ENCODE measurements at regions not wholly inside any gene's neighbourhood (a gene's known extent, or its start where the extent isn't known, plus 50 kb on each side); places are given as distances from the start of the nearest gene placed in this dataset.
"Not testable (repeated sequence)": the region's sequence is repeated elsewhere in the genome, so short reads cannot be mapped to it uniquely, and the experiment has no call there.

DNA sequence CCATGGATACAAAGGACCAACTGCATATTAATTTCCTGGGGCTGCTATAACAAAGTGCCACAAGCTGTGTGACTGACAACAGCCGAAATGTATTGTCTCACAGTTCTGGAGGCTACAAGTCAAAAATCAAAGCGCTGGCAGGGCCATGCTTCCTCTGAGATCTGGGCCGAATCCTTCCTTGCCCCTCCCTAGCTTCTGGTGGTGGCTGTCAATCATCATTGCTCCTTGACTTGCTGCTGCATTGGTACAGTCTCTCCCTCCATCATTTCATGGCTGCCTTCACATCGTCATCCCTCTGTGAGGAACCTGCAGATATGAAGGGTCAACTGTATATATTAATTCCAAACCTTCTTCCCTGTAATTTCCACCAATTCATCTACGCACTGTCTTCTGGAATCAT, 118.3 kb downstream of the EXOC5 start:
- intact Hi-C loops (cut with DNase I), result no loop called here
- no peaks in the 10 kb centered on the region for H3K27me3 ChIP-seq
- no peak for DNase-seq
- H3K4me3 ChIP-seq, result no peak overlapping the region
- no peak overlapping the region for H3K27ac ChIP-seq
- H3K4me1 ChIP-seq, result no peaks in the 10 kb centered on the region
- H3K9ac ChIP-seq (ENCODE audit: low read depth in 2 of 2, low read length in 2 of 2), result no peak overlapping the region
- H3K36me3 ChIP-seq, result no peaks in the 10 kb centered on the region
- TF ChIP-seq, protein P1, sequence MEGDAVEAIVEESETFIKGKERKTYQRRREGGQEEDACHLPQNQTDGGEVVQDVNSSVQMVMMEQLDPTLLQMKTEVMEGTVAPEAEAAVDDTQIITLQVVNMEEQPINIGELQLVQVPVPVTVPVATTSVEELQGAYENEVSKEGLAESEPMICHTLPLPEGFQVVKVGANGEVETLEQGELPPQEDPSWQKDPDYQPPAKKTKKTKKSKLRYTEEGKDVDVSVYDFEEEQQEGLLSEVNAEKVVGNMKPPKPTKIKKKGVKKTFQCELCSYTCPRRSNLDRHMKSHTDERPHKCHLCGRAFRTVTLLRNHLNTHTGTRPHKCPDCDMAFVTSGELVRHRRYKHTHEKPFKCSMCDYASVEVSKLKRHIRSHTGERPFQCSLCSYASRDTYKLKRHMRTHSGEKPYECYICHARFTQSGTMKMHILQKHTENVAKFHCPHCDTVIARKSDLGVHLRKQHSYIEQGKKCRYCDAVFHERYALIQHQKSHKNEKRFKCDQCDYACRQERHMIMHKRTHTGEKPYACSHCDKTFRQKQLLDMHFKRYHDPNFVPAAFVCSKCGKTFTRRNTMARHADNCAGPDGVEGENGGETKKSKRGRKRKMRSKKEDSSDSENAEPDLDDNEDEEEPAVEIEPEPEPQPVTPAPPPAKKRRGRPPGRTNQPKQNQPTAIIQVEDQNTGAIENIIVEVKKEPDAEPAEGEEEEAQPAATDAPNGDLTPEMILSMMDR (IDR thresholded peaks at IDR 0.05), result no peak
- no peaks in the 10 kb centered on the region for H3K9me3 ChIP-seq

DNA sequence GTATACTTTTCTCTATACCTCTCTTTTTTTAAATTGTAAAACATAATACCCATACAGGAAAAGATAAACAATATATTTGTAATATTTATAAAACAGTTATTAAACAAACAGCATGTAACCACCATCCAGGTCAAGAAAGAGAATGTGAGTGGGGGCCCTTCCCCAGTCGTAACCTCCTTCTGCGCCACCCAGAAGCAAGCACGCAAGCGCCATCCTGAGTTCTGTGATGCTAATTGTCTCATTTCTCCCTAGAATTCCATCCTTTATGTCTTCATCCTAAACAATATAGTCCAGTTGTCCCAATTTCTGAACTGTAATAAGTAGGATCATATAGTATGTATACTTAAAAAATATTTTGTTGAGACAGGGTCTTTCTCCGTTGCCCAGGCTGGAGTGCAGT, 129.5 kb downstream of the EXOC5 start:
- H3K4me1 ChIP-seq, result no peaks in the 10 kb centered on the region
- no peak overlapping the region for H3K9ac ChIP-seq (ENCODE audit: low read depth in 2 of 2, low read length in 2 of 2)
- no peak for DNase-seq
- TF ChIP-seq, protein P1 (IDR thresholded peaks at IDR 0.05), result no peak
- no peaks in the 10 kb centered on the region for H3K27me3 ChIP-seq
- no peak overlapping the region for H3K27ac ChIP-seq
- no peaks in the 10 kb centered on the region for H3K9me3 ChIP-seq
- no peak overlapping the region for H3K4me3 ChIP-seq
- no peaks in the 10 kb centered on the region for H3K36me3 ChIP-seq
- intact Hi-C loops (cut with DNase I), result no loop called here

DNA sequence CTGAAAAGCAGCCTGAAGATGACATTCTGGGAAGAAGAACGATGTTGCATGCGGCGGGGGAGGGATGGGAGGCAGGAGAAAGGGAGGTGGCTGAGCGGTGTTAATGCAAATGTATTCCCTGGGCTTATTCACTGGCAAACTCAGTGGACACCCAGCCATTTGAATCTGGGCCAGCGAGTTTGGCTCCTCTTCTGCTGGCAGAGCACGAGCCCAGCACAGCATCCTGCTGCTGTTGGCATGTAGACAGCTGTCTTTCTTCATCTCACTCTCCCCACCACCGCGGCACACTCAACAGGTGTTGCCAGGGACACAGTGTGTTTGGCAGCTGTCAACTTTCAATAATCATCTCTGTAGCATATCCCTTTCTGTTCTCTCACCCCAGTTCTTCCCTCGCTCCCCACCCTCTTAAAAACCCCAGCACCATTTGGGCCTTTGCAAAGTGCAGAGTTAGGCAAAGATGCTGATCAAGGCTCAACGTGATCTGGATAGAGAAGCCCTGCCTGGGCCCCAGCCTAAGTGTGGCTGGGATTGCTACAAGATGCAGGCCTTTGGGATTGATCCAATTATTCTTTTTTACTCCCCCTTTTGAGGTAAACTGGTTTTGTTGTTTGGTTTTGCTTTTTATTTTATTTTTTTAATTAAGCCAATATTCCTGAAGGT, 131.9 kb downstream of the EXOC5 start:
- intact Hi-C loops (cut with DNase I), result no loop called here

DNA sequence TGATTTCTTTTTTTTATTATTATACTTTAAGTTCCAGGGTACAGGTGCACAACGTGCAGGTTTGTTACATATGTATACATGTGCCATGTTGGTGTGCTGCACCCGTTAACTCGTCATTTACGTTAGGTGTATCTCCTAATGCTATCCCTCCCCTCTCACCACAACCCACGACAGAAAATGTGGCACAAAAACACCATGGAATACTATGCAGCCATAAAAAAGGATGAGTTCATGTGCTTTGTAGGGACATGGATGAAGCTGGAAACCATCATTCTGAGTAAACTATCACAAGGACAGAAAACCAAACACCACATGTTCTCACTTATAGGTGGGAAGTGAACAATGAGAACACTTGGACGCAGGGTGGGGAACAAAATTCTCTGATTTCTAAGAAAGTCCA, 140.9 kb downstream of the EXOC5 start:
- H3K9ac ChIP-seq (ENCODE audit: low read depth in 2 of 2, low read length in 2 of 2); H3K36me3 ChIP-seq; DNase-seq; intact Hi-C loops (cut with DNase I); H3K4me1 ChIP-seq; H3K27me3 ChIP-seq; H3K27ac ChIP-seq; H3K4me3 ChIP-seq; H3K9me3 ChIP-seq: not testable (repeated sequence)

More for the DNA sequence above, 131.9 kb downstream of the EXOC5 start:
- H3K27me3 ChIP-seq, result no peaks in the 10 kb centered on the region
- no peak overlapping the region for H3K9ac ChIP-seq (ENCODE audit: low read depth in 2 of 2, low read length in 2 of 2)
- no peak overlapping the region for H3K4me3 ChIP-seq
- no peaks in the 10 kb centered on the region for H3K36me3 ChIP-seq
- TF ChIP-seq, protein P1 (IDR thresholded peaks at IDR 0.05), result no peak
- no peak overlapping the region for H3K27ac ChIP-seq
- no peaks in the 10 kb centered on the region for H3K9me3 ChIP-seq
- DNase-seq, result no peak
- no peaks in the 10 kb centered on the region for H3K4me1 ChIP-seq

DNA sequence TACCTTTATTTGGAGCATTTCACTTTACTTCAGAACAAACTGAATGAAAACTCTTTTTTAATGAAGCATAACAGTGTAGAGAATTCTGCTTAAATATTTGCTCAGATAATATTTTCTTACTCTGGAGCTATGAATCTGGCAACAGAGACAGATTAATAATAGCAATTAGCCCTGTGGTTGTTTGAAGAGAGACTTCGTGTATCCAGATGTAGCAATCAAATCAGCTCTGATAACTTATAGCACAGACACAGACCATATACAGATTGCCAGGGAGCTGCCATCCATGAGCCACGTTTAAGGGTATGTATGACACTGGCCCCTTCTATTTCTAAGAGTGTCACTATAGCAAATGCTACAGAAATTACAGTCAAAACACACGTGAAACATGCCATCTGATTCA, 146.6 kb downstream of the EXOC5 start:
- no peaks in the 10 kb centered on the region for H3K27me3 ChIP-seq
- H3K36me3 ChIP-seq, result no peaks in the 10 kb centered on the region
- H3K9me3 ChIP-seq, result no peaks in the 10 kb centered on the region
- intact Hi-C loops (cut with DNase I), result no loop called here
- no peaks in the 10 kb centered on the region for H3K4me1 ChIP-seq
- TF ChIP-seq, protein P1 (IDR thresholded peaks at IDR 0.05), result no peak
- no peak overlapping the region for H3K9ac ChIP-seq (ENCODE audit: low read depth in 2 of 2, low read length in 2 of 2)
- DNase-seq, result no peak
- no peak overlapping the region for H3K27ac ChIP-seq
- H3K4me3 ChIP-seq, result no peak overlapping the region

GRCh38 chr14:57112072-57112807, 156.5 kb downstream of the EXOC5 start:
- H3K4me1 ChIP-seq; H3K9ac ChIP-seq (ENCODE audit: low read depth in 2 of 2, low read length in 2 of 2); H3K36me3 ChIP-seq; H3K9me3 ChIP-seq; H3K27me3 ChIP-seq; H3K27ac ChIP-seq; H3K4me3 ChIP-seq; intact Hi-C loops (cut with DNase I): not testable (repeated sequence)
- DNase-seq, result peak; percentile 21

DNA sequence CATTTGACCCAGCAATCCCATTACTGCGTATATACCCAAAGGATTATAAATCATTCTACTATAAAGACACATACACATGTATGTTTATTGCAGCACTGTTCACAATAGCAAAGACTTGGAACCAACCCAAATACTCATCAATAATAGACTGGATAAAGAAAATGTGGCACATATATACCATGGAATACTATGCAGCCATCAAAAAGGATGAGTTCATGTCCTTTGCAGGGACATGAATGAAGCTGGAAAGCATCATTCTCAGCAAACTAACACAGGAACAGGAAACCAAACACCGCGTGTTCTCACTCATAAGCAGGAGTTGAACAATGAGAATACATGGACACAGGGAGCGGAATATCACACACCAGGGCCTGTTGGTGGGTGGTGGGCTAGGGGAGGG, 158.3 kb downstream of the EXOC5 start:
- H3K27me3 ChIP-seq; H3K4me1 ChIP-seq; intact Hi-C loops (cut with DNase I); H3K9ac ChIP-seq (ENCODE audit: low read depth in 2 of 2, low read length in 2 of 2); H3K4me3 ChIP-seq; DNase-seq; H3K9me3 ChIP-seq; H3K27ac ChIP-seq; H3K36me3 ChIP-seq: not testable (repeated sequence)
